ENCODE measurements at regions not wholly inside any gene's neighbourhood (a gene's known extent, or its start where the extent isn't known, plus 50 kb on each side); places are given as distances from the start of the nearest gene placed in this dataset.

DNA sequence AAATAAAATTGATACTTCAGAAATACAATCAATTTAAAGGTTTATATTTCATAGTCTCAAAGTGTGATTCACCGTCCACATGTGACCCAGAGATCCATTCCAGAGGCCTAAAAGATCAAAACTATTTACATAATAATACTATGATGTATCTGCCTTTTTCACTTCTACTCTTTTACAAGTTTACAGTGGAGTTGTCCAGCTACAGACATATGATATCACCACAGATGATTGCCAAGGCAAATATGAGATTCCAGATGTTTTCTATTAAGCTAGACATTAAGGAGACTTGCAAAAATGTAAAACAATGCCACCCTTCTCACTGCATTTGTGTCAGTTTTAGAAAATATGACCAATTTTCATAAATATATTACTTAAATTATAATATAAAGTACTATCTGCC lies 443.7 kb downstream of the GJA1 start:
- H3K9me3 ChIP-seq, result peaks cover 0 to 6% (median 0%) of the 10 kb centered on the region in 12 donors
- TF ChIP-seq POLR2A (IDR thresholded peaks at IDR 0.05) (no peak), CTCF (IDR thresholded peaks at IDR 0.05) (no peak)
- H3K27me3 ChIP-seq, result no peaks in the 10 kb centered on the region
- no peak overlapping the region for H3K4me3 ChIP-seq
- H3K36me3 ChIP-seq, result no peaks in the 10 kb centered on the region
- WGBS, 4 donors, result 55 to 76% (median 69%) methylated on average over 1 of the region's 1 CpG
- peaks cover 0 to 9% (median 0%) of the 10 kb centered on the region in 12 donors for H3K4me1 ChIP-seq
- intact Hi-C loops (cut with DNase I), result no loop called here
- no peak overlapping the region for H3K27ac ChIP-seq
- ATAC-seq (peak in 1 of 4 donors; percentile 47), DNase-seq (no peak)

DNA sequence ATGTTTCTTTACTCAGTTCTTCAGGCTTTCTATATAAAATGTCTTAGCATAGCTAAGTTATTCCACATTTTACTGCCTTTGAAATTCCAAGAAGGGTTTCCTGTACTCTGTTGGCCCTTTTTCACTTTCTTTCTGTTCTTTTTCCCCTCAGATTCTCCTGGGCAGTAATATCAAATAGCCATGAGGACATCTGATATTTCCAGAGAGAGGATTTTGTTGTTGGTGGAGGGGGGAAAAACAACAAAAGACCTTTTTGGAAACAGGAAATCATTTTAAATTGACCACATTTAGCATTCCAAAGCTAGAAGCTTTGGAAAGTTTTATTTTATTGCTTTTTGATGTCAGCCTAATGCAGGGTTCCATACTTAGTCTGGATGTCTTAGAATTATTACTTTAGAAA lies 445.4 kb downstream of the GJA1 start:
- H3K4me1 ChIP-seq, result peaks cover 0 to 9% (median 0%) of the 10 kb centered on the region in 12 donors
- peaks cover 0 to 6% (median 0%) of the 10 kb centered on the region in 12 donors for H3K9me3 ChIP-seq
- no peaks in the 10 kb centered on the region for H3K27me3 ChIP-seq
- H3K36me3 ChIP-seq, result no peaks in the 10 kb centered on the region
- H3K4me3 ChIP-seq, result no peak overlapping the region
- no peak overlapping the region for H3K27ac ChIP-seq
- TF ChIP-seq POLR2A (IDR thresholded peaks at IDR 0.05) (no peak), CTCF (IDR thresholded peaks at IDR 0.05) (no peak)
- DNase-seq (no peak), ATAC-seq (no peak)
- intact Hi-C loops (cut with DNase I), result no loop called here

DNA sequence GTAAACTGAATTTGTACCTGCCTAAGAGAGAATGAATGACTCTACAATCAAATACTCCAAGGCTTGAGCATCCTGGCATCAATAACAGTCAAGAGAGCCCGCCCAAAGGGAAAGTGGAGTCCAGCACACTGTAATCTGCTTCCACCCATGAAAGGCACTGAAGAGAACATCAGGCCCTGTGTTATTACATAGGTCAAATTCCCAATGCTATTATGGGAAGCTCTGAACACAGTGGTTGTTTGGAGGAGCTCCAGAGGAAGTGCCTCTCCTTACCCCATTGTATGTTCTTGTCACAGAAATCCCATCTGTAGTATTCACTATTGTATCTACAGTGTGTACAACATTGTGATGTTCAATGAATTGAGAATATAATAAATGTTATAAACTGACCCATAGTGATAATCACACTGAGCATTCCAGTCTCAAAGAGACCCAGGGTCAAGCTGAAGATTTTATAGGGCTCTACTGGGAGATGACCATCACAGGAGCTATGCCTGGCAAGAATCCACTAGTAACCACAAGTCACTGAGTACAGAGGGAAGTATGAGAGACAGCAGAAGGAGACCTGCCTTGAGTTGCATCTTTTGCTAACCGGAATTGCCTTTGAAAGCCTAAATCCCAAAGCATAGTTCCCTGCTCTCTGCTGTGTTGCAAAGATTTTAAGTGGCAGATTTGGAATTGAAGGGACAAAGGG lies 446.7 kb downstream of the GJA1 start:
- no peaks in the 10 kb centered on the region for H3K27me3 ChIP-seq
- peak in 3 of 4 donors; percentile 5 to 74 (median 61) for ATAC-seq
- intact Hi-C loops (cut with DNase I), result no loop called here
- no peak for DNase-seq
- no peak overlapping the region for H3K27ac ChIP-seq
- no peak for TF ChIP-seq CTCF (IDR thresholded peaks at IDR 0.05)
- TF ChIP-seq POLR2A (IDR thresholded peaks at IDR 0.05), result no peak
- H3K4me1 ChIP-seq, result peaks cover 0 to 9% (median 0%) of the 10 kb centered on the region in 12 donors
- WGBS, 4 donors, result 71 to 86% (median 78%) methylated on average over 2 of the region's 2 CpGs
- no peaks in the 10 kb centered on the region for H3K36me3 ChIP-seq
- peaks cover 0 to 6% (median 0%) of the 10 kb centered on the region in 12 donors for H3K9me3 ChIP-seq
- no peak overlapping the region for H3K4me3 ChIP-seq

DNA sequence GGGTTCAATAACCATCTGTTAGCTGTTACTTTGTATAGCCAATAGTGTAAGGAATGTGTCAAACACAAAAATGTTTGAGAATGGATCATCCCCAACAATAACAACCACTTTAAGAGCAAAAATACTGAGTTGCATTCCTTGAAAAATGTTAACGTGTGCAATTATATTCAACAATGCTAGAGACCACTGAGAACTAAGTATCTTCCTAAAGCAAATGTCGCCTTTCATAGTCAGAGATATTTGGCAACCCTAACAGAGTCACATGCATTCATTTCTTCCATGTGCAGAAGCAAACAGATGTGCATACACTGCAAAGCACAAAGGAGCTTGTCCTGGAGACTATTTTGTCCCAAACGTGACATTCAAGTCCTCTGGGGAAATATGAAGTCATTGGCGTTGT lies 448.6 kb downstream of the GJA1 start:
- no peak for ATAC-seq

More for the DNA sequence above, 448.6 kb downstream of the GJA1 start:
- 63 to 73% (median 70%) methylated on average over 4 of the region's 4 CpGs for WGBS, 4 donors
- Histone ChIP-seq H3K9me3 (peaks cover 0 to 6% (median 0%) of the 10 kb centered on the region in 12 donors), H3K4me1 (peaks cover 0 to 9% (median 0%) of the 10 kb centered on the region in 12 donors), H3K27me3 (no peaks in the 10 kb centered on the region), H3K4me3 (no peak overlapping the region), H3K27ac (no peak overlapping the region), H3K36me3 (no peaks in the 10 kb centered on the region)
- TF ChIP-seq CTCF (IDR thresholded peaks at IDR 0.05), result no peak
- TF ChIP-seq POLR2A (IDR thresholded peaks at IDR 0.05), result no peak
- no peak for DNase-seq
- intact Hi-C loops (cut with DNase I), result no loop called here

Data from heart left ventricle (tissue), 16 donors.